ENCODE measurements at regions not wholly inside any gene's neighbourhood (a gene's known extent, or its start where the extent isn't known, plus 50 kb on each side); places are given as distances from the start of the nearest gene placed in this dataset.

DNA sequence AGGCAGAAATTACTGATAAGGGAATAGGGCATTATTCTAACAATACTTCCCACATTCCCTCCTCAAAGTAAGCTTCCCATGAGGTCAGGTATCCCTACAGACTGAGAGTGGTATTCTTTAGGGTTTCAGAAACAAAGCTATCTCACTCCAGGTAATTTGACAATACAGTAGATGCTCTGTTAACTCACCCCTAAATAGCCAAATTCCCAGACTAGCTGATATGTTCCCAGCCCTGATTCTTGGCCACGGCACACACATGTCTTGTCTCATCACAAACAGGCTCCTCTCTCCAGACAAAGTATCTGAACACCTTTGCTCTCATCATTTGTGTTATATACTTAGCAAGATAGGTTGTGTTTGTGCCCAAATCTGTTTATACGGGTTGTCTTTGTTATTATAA lies 139.9 kb downstream of the ZNF608 start:
- H3K4me1 ChIP-seq (ENCODE audit: control insufficient read depth in 1 of 2, insufficient read depth in 2 of 2, low read length in 2 of 2), result no peaks in the 10 kb centered on the region
- intact Hi-C loops (cut with DNase I), result no loop called here
- ATAC-seq (ENCODE audit: low FRiP score) (no peak), DNase-seq (no peak)
- 90 to 94% methylated on average over 2 of the region's 2 CpGs for WGBS, 2 donors
- H3K36me3 ChIP-seq (ENCODE audit: control insufficient read depth in 1 of 2, insufficient read depth in 2 of 2, low read length in 1 of 2), result no peaks in the 10 kb centered on the region
- no peak overlapping the region for H3K27ac ChIP-seq (ENCODE audit: low read depth in 1 of 2, low read length in 2 of 2)
- H3K4me3 ChIP-seq (ENCODE audit: low read length in 2 of 2), result no peak overlapping the region
- no peaks in the 10 kb centered on the region for H3K9me3 ChIP-seq (ENCODE audit: control insufficient read depth, low read length)
- H3K27me3 ChIP-seq (ENCODE audit: control insufficient read depth in 1 of 2, insufficient read depth in 2 of 2, low read length in 1 of 2), result no peaks in the 10 kb centered on the region

DNA sequence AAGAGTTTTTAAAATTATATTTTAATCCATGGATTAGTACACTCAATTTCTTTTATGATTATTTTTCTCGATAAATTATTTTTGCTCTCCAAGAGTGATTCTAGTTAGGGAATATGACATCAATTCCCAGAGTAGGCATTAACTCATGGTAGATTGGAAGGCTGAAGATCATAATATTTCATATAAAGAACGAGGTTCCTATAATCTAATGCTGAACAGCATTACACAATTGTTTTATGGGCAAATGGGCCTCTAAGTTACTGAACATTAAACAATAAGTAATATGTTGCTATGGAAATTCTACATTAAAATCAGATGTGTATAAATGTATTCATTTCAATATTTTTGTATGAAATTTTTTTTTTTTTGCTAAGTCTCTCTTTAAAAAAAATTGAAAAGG lies 140.3 kb downstream of the ZNF608 start:
- H3K27ac ChIP-seq (ENCODE audit: low read depth in 1 of 2, low read length in 2 of 2), result no peak overlapping the region

DNA sequence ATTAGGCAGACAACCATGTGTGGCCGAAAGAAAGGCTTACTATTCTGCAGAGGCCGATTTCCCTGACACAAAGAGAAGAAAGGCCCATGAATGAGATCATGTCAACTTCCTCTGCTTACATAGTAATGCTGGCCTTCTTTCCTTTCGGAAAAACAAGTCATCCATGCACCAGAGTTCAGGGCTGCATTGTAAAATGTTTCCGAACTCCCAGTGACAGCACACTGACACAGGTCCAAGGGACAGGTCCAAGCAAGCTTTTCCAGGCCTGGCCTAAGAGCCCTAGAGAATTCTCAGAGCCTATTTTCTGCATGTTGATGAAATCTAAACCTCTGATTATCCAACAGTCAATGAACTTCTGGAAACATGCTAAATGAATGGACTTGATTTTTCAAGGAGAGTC lies 140.9 kb downstream of the ZNF608 start:
- H3K4me3 ChIP-seq (ENCODE audit: low read length in 2 of 2), result no peak overlapping the region
- ATAC-seq (ENCODE audit: low FRiP score) (peak; percentile 85), DNase-seq (peak in 1 of 2 donors; percentile 60)
- intact Hi-C loops (cut with DNase I), result no loop called here
- peak overlapping the region; percentile 5 to 36 for H3K27ac ChIP-seq (ENCODE audit: low read depth in 1 of 2, low read length in 2 of 2)
- H3K4me1 ChIP-seq (ENCODE audit: control insufficient read depth in 1 of 2, insufficient read depth in 2 of 2, low read length in 2 of 2), result no peaks in the 10 kb centered on the region
- H3K27me3 ChIP-seq (ENCODE audit: control insufficient read depth in 1 of 2, insufficient read depth in 2 of 2, low read length in 1 of 2), result no peaks in the 10 kb centered on the region
- WGBS, 2 donors, result 1 to 9% methylated on average over 4 of the region's 4 CpGs
- H3K9me3 ChIP-seq (ENCODE audit: control insufficient read depth, low read length), result no peaks in the 10 kb centered on the region
- H3K36me3 ChIP-seq (ENCODE audit: control insufficient read depth in 1 of 2, insufficient read depth in 2 of 2, low read length in 1 of 2), result no peaks in the 10 kb centered on the region

More for the DNA sequence above, 140.3 kb downstream of the ZNF608 start:
- H3K36me3 ChIP-seq (ENCODE audit: control insufficient read depth in 1 of 2, insufficient read depth in 2 of 2, low read length in 1 of 2), result no peaks in the 10 kb centered on the region
- intact Hi-C loops (cut with DNase I), result no loop called here
- H3K27me3 ChIP-seq (ENCODE audit: control insufficient read depth in 1 of 2, insufficient read depth in 2 of 2, low read length in 1 of 2), result no peaks in the 10 kb centered on the region
- no peaks in the 10 kb centered on the region for H3K9me3 ChIP-seq (ENCODE audit: control insufficient read depth, low read length)
- no peaks in the 10 kb centered on the region for H3K4me1 ChIP-seq (ENCODE audit: control insufficient read depth in 1 of 2, insufficient read depth in 2 of 2, low read length in 2 of 2)
- DNase-seq, result no peak
- no peak for ATAC-seq (ENCODE audit: low FRiP score)
- 66 to 79% methylated on average over 2 of the region's 2 CpGs for WGBS, 2 donors
- H3K4me3 ChIP-seq (ENCODE audit: low read length in 2 of 2), result no peak overlapping the region

DNA sequence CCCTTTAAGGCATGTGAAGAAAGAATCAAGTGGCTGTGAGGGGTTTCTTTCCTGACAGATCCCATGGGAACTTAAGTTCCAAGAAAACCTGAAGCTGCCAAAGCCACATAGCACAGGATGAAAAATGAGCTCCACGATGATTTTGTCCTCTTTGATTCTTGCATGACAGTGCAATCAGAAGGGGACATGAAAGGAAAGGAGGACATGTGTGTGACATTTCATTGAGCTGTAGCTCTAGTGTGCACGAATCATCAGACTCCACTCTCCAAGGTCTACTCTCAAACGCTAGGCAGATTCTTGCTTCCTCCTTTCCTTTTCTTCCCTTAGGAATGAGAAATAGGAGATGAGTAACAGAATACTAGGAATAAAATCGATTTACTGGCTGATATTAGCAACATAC lies 142.0 kb downstream of the ZNF608 start:
- H3K36me3 ChIP-seq (ENCODE audit: control insufficient read depth in 1 of 2, insufficient read depth in 2 of 2, low read length in 1 of 2), result no peaks in the 10 kb centered on the region
- DNase-seq, result no peak
- H3K4me1 ChIP-seq (ENCODE audit: control insufficient read depth in 1 of 2, insufficient read depth in 2 of 2, low read length in 2 of 2), result no peaks in the 10 kb centered on the region
- H3K9me3 ChIP-seq (ENCODE audit: control insufficient read depth, low read length), result no peaks in the 10 kb centered on the region
- no peak overlapping the region for H3K4me3 ChIP-seq (ENCODE audit: low read length in 2 of 2)
- no peaks in the 10 kb centered on the region for H3K27me3 ChIP-seq (ENCODE audit: control insufficient read depth in 1 of 2, insufficient read depth in 2 of 2, low read length in 1 of 2)
- ATAC-seq (ENCODE audit: low FRiP score), result no peak
- no peak overlapping the region for H3K27ac ChIP-seq (ENCODE audit: low read depth in 1 of 2, low read length in 2 of 2)
- 30 to 39% methylated on average over 4 of the region's 4 CpGs for WGBS, 2 donors
- intact Hi-C loops (cut with DNase I), result no loop called here

DNA sequence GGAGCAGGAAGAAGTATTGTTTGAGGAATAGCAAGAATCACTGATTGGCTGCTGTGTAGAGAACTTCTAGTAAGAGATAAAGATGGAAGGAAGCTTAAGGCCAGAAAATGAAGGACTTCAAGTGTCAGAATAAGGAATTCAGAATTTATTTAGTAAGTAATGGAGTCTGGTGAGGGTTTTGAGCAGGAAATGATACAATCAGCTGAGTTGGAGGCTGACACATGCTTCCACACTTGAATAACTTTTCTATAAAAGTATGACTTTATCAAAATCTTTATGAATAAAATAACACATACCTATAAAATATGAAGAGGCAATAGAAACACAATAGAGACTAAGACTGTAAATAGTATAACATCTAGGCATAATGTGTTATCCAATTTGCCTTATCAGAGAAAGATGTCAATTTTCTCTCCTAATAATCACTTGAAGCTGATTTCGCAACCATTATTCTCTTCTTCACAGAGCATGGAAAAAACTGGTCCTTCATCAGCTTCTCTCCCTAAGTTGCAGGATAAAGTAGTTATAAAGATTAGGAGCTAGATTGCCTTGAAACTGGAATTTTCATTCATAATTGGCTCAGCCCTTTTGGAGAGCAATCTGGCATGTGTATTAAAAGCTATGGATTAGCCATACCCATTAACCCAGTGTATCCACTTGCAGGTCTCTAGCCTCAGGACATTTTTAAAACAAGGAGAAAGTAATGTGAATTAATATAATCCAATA lies 143.4 kb downstream of the ZNF608 start:
- WGBS, 2 donors, result 99 to 100% methylated on average over 1 of the region's 1 CpG
- DNase-seq (no peak), ATAC-seq (ENCODE audit: low FRiP score) (no peak)
- Histone ChIP-seq H3K4me1 (ENCODE audit: control insufficient read depth in 1 of 2, insufficient read depth in 2 of 2, low read length in 2 of 2) (no peaks in the 10 kb centered on the region), H3K36me3 (ENCODE audit: control insufficient read depth in 1 of 2, insufficient read depth in 2 of 2, low read length in 1 of 2) (no peaks in the 10 kb centered on the region), H3K27ac (ENCODE audit: low read depth in 1 of 2, low read length in 2 of 2) (no peak overlapping the region), H3K27me3 (ENCODE audit: control insufficient read depth in 1 of 2, insufficient read depth in 2 of 2, low read length in 1 of 2) (no peaks in the 10 kb centered on the region), H3K4me3 (ENCODE audit: low read length in 2 of 2) (no peak overlapping the region), H3K9me3 (ENCODE audit: control insufficient read depth, low read length) (no peaks in the 10 kb centered on the region)
- intact Hi-C loops (cut with DNase I), result no loop called here

DNA sequence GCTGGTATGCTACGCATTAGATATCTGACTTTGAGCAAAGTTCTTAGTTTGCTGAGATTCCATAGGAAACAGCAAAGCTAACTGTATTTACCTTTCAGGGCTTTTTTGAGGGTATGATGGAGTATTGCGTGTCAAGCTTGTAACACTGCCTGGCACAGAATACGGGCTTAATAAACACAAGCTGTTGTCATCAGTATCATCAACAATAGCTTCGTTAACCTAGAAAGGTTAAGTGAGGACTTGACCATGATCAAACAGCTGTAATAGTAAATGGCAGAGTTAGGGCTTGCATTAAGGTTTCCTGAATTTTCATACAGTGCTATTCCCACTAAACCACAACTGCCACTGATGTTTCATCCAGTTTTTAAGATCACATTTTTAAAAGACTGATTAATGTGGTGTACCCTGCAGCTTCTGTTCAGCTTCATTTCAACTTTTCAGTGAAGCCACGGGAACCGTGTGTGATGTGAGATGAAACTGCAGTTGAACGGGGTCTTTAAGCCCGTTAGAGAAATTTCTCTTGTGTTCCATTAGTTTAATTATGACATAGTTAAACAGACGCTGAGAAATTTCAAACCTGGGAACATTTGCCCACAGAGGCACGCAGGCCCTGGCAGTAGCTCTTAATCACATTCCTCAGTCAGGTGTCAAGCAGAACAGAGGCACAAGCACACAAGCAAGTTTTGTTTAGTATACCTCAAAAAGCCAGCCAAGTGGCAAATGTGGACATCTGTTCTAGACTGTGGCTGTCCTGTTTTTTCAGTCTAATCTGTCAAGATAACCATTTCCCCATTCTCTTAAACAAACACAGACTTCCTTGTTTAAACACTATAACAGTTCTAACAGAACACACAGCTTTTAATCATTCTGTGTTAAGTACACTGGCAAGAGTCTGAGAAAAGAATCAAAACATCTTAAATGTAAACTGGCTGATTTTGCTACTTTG lies 147.1 kb downstream of the ZNF608 start:
- Histone ChIP-seq H3K4me1 (ENCODE audit: control insufficient read depth in 1 of 2, insufficient read depth in 2 of 2, low read length in 2 of 2) (no peaks in the 10 kb centered on the region), H3K4me3 (ENCODE audit: low read length in 2 of 2) (no peak overlapping the region), H3K36me3 (ENCODE audit: control insufficient read depth in 1 of 2, insufficient read depth in 2 of 2, low read length in 1 of 2) (no peaks in the 10 kb centered on the region), H3K9me3 (ENCODE audit: control insufficient read depth, low read length) (no peaks in the 10 kb centered on the region), H3K27me3 (ENCODE audit: control insufficient read depth in 1 of 2, insufficient read depth in 2 of 2, low read length in 1 of 2) (no peaks in the 10 kb centered on the region), H3K27ac (ENCODE audit: low read depth in 1 of 2, low read length in 2 of 2) (no peak overlapping the region)
- intact Hi-C loops (cut with DNase I), result no loop called here
- 31 to 35% methylated on average over 10 of the region's 10 CpGs for WGBS, 2 donors
- no peak for DNase-seq
- no peak for ATAC-seq (ENCODE audit: low FRiP score)

DNA sequence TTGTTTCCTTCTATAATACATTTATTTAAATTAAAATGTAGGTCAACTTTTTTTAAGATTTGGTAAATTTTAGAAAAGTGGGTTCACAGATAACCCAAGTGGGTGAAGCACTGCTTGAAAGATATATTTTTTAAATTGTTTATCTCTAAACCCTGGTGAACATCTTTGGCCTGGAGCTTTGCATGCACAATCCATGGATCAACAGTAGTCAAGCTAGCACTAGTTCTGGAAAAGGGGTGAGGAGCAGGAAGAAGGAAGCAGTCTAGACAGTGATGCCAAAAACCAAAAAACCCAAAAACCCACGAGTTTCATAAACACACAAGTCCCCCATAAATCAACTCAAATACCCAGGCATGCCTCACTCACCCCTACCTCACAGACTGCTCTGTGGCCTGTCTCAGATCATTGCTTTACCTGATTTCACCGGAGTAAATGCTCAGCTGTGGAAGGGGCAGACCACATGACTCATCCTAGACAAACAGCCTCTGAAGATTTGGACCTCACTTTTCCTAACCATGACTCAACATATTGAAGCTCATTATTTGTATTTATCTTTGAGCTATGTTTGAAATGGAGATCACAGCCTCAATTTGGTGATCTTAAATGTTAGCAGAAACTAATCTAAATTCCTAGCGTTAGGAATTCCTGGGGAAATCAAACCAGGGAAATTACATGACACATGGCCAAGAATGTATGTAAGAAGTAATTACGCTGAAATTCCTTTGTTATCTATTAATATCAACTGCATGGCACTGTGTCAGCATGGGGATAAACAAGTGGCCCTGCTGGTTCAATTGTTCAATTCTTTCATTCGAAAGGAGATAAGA lies 149.6 kb downstream of the ZNF608 start:
- Histone ChIP-seq H3K4me3 (ENCODE audit: low read length in 2 of 2) (no peak overlapping the region), H3K36me3 (ENCODE audit: control insufficient read depth in 1 of 2, insufficient read depth in 2 of 2, low read length in 1 of 2) (no peaks in the 10 kb centered on the region), H3K4me1 (ENCODE audit: control insufficient read depth in 1 of 2, insufficient read depth in 2 of 2, low read length in 2 of 2) (no peaks in the 10 kb centered on the region), H3K27me3 (ENCODE audit: control insufficient read depth in 1 of 2, insufficient read depth in 2 of 2, low read length in 1 of 2) (no peaks in the 10 kb centered on the region), H3K27ac (ENCODE audit: low read depth in 1 of 2, low read length in 2 of 2) (no peak overlapping the region), H3K9me3 (ENCODE audit: control insufficient read depth, low read length) (no peaks in the 10 kb centered on the region)
- intact Hi-C loops (cut with DNase I), result no loop called here
- ATAC-seq (ENCODE audit: low FRiP score), result no peak
- 57% methylated on average over 5 of the region's 5 CpGs for WGBS, 2 donors
- no peak for DNase-seq

DNA sequence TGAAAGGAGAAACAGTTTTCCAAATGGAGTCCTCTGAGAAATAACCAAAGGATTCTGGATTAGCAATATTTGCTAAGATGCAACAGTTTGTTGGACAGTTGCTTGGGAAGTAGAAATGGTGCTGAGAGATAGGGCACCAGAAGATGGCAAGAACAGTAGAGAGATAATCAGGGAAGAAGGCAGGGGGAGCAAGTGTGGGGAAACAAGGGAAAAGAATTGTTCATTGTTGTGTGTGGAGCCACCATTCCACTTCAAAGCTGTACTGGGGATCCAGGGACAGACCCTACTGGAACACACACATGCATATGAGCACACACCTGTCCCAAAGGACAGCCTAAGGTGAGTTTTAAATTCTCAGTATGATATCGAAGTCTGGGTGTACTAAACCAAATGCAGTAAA lies 152.5 kb downstream of the ZNF608 start:
- DNase-seq (no peak), ATAC-seq (ENCODE audit: low FRiP score) (no peak)
- no peaks in the 10 kb centered on the region for H3K9me3 ChIP-seq (ENCODE audit: control insufficient read depth, low read length)
- H3K4me1 ChIP-seq (ENCODE audit: control insufficient read depth in 1 of 2, insufficient read depth in 2 of 2, low read length in 2 of 2), result no peaks in the 10 kb centered on the region
- no peak overlapping the region for H3K27ac ChIP-seq (ENCODE audit: low read depth in 1 of 2, low read length in 2 of 2)
- H3K36me3 ChIP-seq (ENCODE audit: control insufficient read depth in 1 of 2, insufficient read depth in 2 of 2, low read length in 1 of 2), result no peaks in the 10 kb centered on the region
- intact Hi-C loops (cut with DNase I), result no loop called here
- no peak overlapping the region for H3K4me3 ChIP-seq (ENCODE audit: low read length in 2 of 2)
- WGBS, 2 donors, result 94 to 97% methylated on average over 1 of the region's 1 CpG
- no peaks in the 10 kb centered on the region for H3K27me3 ChIP-seq (ENCODE audit: control insufficient read depth in 1 of 2, insufficient read depth in 2 of 2, low read length in 1 of 2)
